Lung microvascular endothelial cell (primary cell): ENCODE measurements at regions not wholly inside any gene's neighbourhood (a gene's known extent, or its start where the extent isn't known, plus 50 kb on each side); places are given as distances from the start of the nearest gene placed in this dataset.

Source experiments
- DNase-seq, 2 donors: peaks; one replicate each; pipeline versions ENCODE4 v3.0.0 to v3.0.0-alpha.2; 2010; ENCODE audit warnings: low read depth in 2 of 2

GRCh38 chr7:124515106-124515830 lies 250.3 kb downstream of the GPR37 start:
- no peak for DNase-seq

- no peak for DNase-seq
These were observed 251.1 kb downstream of the GPR37 start for GRCh38 chr7:124514471-124514870.

GRCh38 chr7:124497176-124497575 lies 268.4 kb downstream of the GPR37 start:
- DNase-seq: no peak

- DNase-seq: no peak
These were observed 275.7 kb downstream of the GPR37 start for GRCh38 chr7:124489925-124490324.

GRCh38 chr7:124489082-124489819 lies 276.3 kb downstream of the GPR37 start:
- no peak for DNase-seq

GRCh38 chr7:124482229-124482628 lies 283.4 kb downstream of the GPR37 start:
- DNase-seq: no peak

- no peak for DNase-seq
These were observed 284.7 kb downstream of the GPR37 start for GRCh38 chr7:124480821-124481290.

GRCh38 chr7:124480036-124480820 lies 285.4 kb downstream of the GPR37 start:
- DNase-seq: no peak

GRCh38 chr7:124462249-124462648 lies 303.3 kb downstream of the GPR37 start:
- DNase-seq: no peak

GRCh38 chr7:124460555-124460954 lies 305.0 kb downstream of the GPR37 start:
- no peak for DNase-seq

- DNase-seq: no peak
These were observed 305.5 kb downstream of the GPR37 start for GRCh38 chr7:124460056-124460450.

GRCh38 chr7:124459101-124460055 lies 306.2 kb downstream of the GPR37 start:
- DNase-seq: no peak

GRCh38 chr7:124457841-124458240 lies 307.8 kb downstream of the GPR37 start:
- no peak for DNase-seq

GRCh38 chr7:124456286-124456685 lies 309.3 kb downstream of the GPR37 start:
- DNase-seq: no peak

GRCh38 chr7:124452186-124452585 lies 313.4 kb downstream of the GPR37 start:
- no peak for DNase-seq

- DNase-seq: no peak
These were observed 315.7 kb downstream of the GPR37 start for GRCh38 chr7:124449896-124450295.

GRCh38 chr7:124444696-124445480 lies 320.7 kb downstream of the GPR37 start:
- DNase-seq: no peak

GRCh38 chr7:124443762-124444161 lies 321.8 kb downstream of the GPR37 start:
- DNase-seq: no peak

- DNase-seq: no peak
These were observed 325.5 kb downstream of the GPR37 start for GRCh38 chr7:124440081-124440480.

- no peak for DNase-seq
These were observed 333.5 kb downstream of the GPR37 start for GRCh38 chr7:124432009-124432578.
